Colonic mucosa (tissue), 4 donors: ENCODE measurements at regions not wholly inside any gene's neighbourhood (a gene's known extent, or its start where the extent isn't known, plus 50 kb on each side); places are given as distances from the start of the nearest gene placed in this dataset.

ENCODE experiments used
- DNase-seq: peaks from one replicate; pipeline ENCODE4 v3.0.0-alpha.2; 2020
- H3K27ac ChIP-seq: fragments of 200-600 bp; one replicate; pipeline ENCODE4 v1.8.0; 2021
- H3K27me3 ChIP-seq: fragments of 200-600 bp; one replicate; pipeline ENCODE4 v1.8.0; 2021
- H3K36me3 ChIP-seq: fragments of 200-600 bp; one replicate; pipeline ENCODE4 v1.8.0; 2021
- H3K4me1 ChIP-seq: fragments of 200-600 bp; one replicate; pipeline ENCODE4 v1.8.0; 2021; ENCODE audit warnings: mild to moderate bottlenecking
- H3K4me3 ChIP-seq: fragments of 200-600 bp; one replicate; pipeline ENCODE4 v1.8.0; 2021
- H3K9ac ChIP-seq, 2 donors: one replicate each; pipeline ENCODE4 v1.7.0; 2013; ENCODE audit warnings: control low read depth in 2 of 2, low read depth in 2 of 2, low read length in 2 of 2
- H3K9me3 ChIP-seq: fragments of 200-600 bp; one replicate; pipeline ENCODE4 v1.8.0; 2021
- CTCF ChIP-seq: fragments of 200-600 bp; IDR thresholded peaks from one replicate; pipeline ENCODE4 v1.8.0; 2022; ENCODE audit warnings: antibody characterized with exemption, mild to moderate bottlenecking
- intact Hi-C: fragments of 100-400 bp; cut with DNase I; formaldehyde crosslinking; loops from one replicate; pipeline ENCODE4 v1.14.1; 2022
- donor health status: healthy.
- donor health status: DM: no; HTN: no; CAD: no.
- donor health status: DM: no; HTN: no; CAD: no.

- H3K27ac ChIP-seq: no peak overlapping the region
- no peaks in the 10 kb centered on the region for H3K9me3 ChIP-seq
- no peak overlapping the region for H3K4me3 ChIP-seq
- no peak for TF ChIP-seq CTCF
- DNase-seq: no peak
- no peaks in the 10 kb centered on the region for H3K4me1 ChIP-seq
- H3K36me3 ChIP-seq: no peaks in the 10 kb centered on the region
- no peaks in the 10 kb centered on the region for H3K27me3 ChIP-seq
- H3K9ac ChIP-seq: no peak overlapping the region
- intact Hi-C loops: no loop called here
Measured at GRCh38 chr11:39102236-39102635, 2357.2 kb downstream of the LRRC4C start.

DNA sequence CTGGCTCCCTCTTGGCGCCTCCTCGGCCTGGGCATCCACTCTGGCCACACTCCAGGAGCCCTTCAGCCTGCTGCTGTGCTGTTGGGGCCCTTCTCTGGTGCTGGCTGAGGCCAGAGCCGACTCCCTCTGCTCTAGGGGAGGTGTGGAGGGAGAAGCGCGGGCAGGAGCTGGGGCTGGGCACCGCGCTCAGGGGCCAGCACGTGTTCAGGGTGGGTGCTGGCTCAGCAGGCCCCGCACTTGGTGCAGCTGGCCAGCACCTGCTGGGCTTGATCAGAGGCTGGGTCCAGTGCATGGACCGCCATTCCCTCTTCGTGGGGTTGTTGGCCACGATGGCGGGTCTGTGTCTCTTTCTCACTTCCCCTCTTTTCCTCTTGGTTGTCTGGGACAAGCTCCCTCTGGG lies 2381.0 kb downstream of the LRRC4C start:
- no peak for TF ChIP-seq CTCF
- Histone ChIP-seq H3K9ac (no peak overlapping the region), H3K27ac (no peak overlapping the region), H3K36me3 (no peaks in the 10 kb centered on the region), H3K9me3 (no peaks in the 10 kb centered on the region), H3K27me3 (no peaks in the 10 kb centered on the region), H3K4me1 (no peaks in the 10 kb centered on the region), H3K4me3 (no peak overlapping the region)
- no peak for DNase-seq
- intact Hi-C loops: no loop called here

DNA sequence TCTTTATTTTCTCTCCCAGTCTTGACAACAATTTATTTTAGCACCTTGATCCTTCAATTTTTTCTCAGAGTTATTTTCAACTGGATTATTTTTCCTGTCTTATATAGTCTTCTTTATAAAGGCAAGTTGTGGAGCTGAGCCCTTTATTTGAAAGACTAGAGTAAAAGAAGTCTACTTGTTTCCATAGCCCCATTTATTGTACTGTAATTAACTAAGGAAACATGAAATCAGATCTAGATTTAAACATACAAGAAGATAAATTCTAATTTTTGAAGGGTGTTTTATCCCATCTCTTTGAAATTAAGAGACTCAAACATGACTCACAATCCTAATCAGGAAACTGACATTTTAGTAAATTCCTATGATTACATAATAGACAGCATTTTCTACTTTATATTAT lies 2421.8 kb downstream of the LRRC4C start:
- no peak for TF ChIP-seq CTCF
- intact Hi-C loops: no loop called here
- H3K27ac ChIP-seq: no peak overlapping the region

GRCh38 chr11:39036021-39036420 lies 2423.4 kb downstream of the LRRC4C start:
- DNase-seq: no peak
- Histone ChIP-seq H3K4me1 (no peaks in the 10 kb centered on the region), H3K27me3 (no peaks in the 10 kb centered on the region), H3K4me3 (no peak overlapping the region), H3K27ac (no peak overlapping the region), H3K9me3 (no peaks in the 10 kb centered on the region), H3K36me3 (no peaks in the 10 kb centered on the region), H3K9ac (no peak overlapping the region)
- intact Hi-C loops: no loop called here
- TF ChIP-seq CTCF: no peak

More for the DNA sequence above, 2421.8 kb downstream of the LRRC4C start:
- no peaks in the 10 kb centered on the region for H3K9me3 ChIP-seq
- no peaks in the 10 kb centered on the region for H3K27me3 ChIP-seq
- H3K36me3 ChIP-seq: no peaks in the 10 kb centered on the region
- H3K9ac ChIP-seq: no peak overlapping the region
- DNase-seq: no peak
- no peaks in the 10 kb centered on the region for H3K4me1 ChIP-seq
- no peak overlapping the region for H3K4me3 ChIP-seq

DNA sequence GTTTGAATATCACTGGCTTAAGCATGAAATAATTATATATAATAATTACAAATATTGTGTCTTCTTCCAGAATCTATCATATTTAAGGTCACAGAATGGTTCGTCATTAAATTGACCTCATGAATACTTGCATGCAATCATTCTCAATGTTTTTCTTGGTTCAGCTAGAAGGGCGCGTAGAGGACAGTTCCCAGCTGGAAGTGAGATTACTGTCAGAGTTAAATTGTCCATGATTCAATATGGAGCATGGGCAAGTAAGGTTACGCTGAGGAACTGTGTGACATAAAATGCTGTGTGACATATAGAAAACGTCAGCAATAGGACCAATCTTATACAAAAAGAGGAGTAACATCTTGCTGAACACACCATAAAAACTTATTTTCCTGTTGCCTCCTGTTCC lies 2423.5 kb upstream of the RAG2 start:
- Histone ChIP-seq H3K27ac (no peak overlapping the region), H3K4me3 (no peak overlapping the region), H3K36me3 (no peaks in the 10 kb centered on the region), H3K9ac (no peak overlapping the region), H3K9me3 (no peaks in the 10 kb centered on the region), H3K4me1 (no peaks in the 10 kb centered on the region), H3K27me3 (no peaks in the 10 kb centered on the region)
- no peak for DNase-seq
- no peak for TF ChIP-seq CTCF
- intact Hi-C loops: no loop called here

DNA sequence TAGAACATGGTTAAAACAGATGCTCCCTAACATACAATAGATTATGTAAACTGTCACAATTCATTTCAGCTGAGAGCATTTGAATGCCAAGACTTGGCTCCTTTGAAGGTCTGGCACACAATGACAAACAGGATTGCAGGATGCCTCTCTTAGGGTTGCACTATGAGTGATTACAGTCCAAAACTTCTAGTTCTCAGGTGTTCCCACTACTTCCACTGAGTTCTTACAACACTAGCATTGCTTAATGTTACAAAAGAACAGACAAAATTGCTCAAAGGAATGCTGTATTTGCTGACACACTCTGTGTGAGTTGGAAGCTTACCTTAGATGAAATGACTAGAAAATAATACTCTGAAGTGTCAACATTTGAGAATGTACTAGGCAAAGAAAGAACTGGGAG lies 2413.8 kb upstream of the RAG2 start:
- Histone ChIP-seq H3K4me3 (no peak overlapping the region), H3K36me3 (no peaks in the 10 kb centered on the region), H3K9me3 (no peaks in the 10 kb centered on the region), H3K4me1 (no peaks in the 10 kb centered on the region), H3K27ac (no peak overlapping the region), H3K9ac (no peak overlapping the region), H3K27me3 (no peaks in the 10 kb centered on the region)
- no peak for TF ChIP-seq CTCF
- no peak for DNase-seq
- intact Hi-C loops: no loop called here
